Gastroesophageal sphincter (tissue), 3 donors: ENCODE measurements at regions not wholly inside any gene's neighbourhood (a gene's known extent, or its start where the extent isn't known, plus 50 kb on each side); places are given as distances from the start of the nearest gene placed in this dataset.

Source experiments
- CTCF ChIP-seq, 4 experiments: fragments of 200-600 bp in 2 of 4; fragments of 450-650 bp in 2 of 4; sonication (generic) in 1 of 4; IDR thresholded peaks; one replicate each; pipeline ENCODE4 v1.5.1; 2017 to 2019; ENCODE audit warnings: antibody characterized with exemption in 4 of 4, mild to moderate bottlenecking in 2 of 4, moderate library complexity in 2 of 4
- POLR2A ChIP-seq, 2 donors: fragments of 450-650 bp; IDR thresholded peaks; one replicate each; pipeline ENCODE4 v1.6.1; 2017; ENCODE audit warnings: antibody characterized with exemption in 2 of 2, mild to moderate bottlenecking in 2 of 2, moderate library complexity in 1 of 2
- POLR2AphosphoS5 ChIP-seq: sonication (generic); formaldehyde crosslinking; IDR thresholded peaks from one replicate; pipeline ENCODE4 v1.6.1; 2017; ENCODE audit warnings: antibody characterized with exemption

GRCh38 chr12:28063355-28063880, 90.9 kb upstream of the PTHLH start:
- no peak for TF ChIP-seq CTCF (IDR thresholded peaks at IDR 0.05)
- TF ChIP-seq POLR2A (IDR thresholded peaks at IDR 0.05): no peak
- TF ChIP-seq POLR2AphosphoS5: no peak
